PFSK-1 (cell line): ENCODE measurements at regions not wholly inside any gene's neighbourhood (a gene's known extent, or its start where the extent isn't known, plus 50 kb on each side); places are given as distances from the start of the nearest gene placed in this dataset.

Experiments
- FOXP2 ChIP-seq: optimal IDR thresholded peaks from 2 replicates; pipeline ENCODE3; 2011; ENCODE audit warnings: borderline replicate concordance, control low read depth, inconsistent platforms; ENCODE audit not compliant: insufficient read depth; ENCODE audit errors: extremely low read length, extremely low read depth
- POLR2AphosphoS5 ChIP-seq: IDR thresholded peaks from 2 replicates; pipeline ENCODE4 v1.6.1; 2012; ENCODE audit warnings: low read depth, mild to moderate bottlenecking, control low read depth, low read length, moderate library complexity
- REST ChIP-seq, 2 experiments: IDR thresholded peaks; 2 replicates each; pipeline versions ENCODE4 v1.6.1 to v1.8.0; 2011 to 2012; ENCODE audit warnings: low read depth in 2 of 2, low read length in 2 of 2, control low read depth in 1 of 2, inconsistent platforms in 1 of 2, mild to moderate bottlenecking in 1 of 2, moderate library complexity in 1 of 2; ENCODE audit not compliant: insufficient read depth in 1 of 2
- SIN3A ChIP-seq: IDR thresholded peaks from 2 replicates; pipeline ENCODE4 v1.6.1; 2012; ENCODE audit warnings: mild to moderate bottlenecking, low read length, moderate library complexity, borderline replicate concordance; ENCODE audit not compliant: insufficient read depth
- TAF1 ChIP-seq: IDR thresholded peaks from 2 replicates; pipeline ENCODE4 v1.6.1; 2012; ENCODE audit warnings: low read length, control low read depth, borderline replicate concordance; ENCODE audit not compliant: insufficient read depth

GRCh38 chr12:105454688-105455087 lies 124.2 kb downstream of the C12orf75 start:
- no peak for TF ChIP-seq SIN3A
- TF ChIP-seq TAF1 = no peak
- TF ChIP-seq FOXP2 = no peak
- TF ChIP-seq REST (IDR thresholded peaks at IDR 0.05; ENCODE audit: insufficient read depth in 1 of 2, low read depth in 2 of 2, low read length in 2 of 2) = no peak
- no peak for TF ChIP-seq POLR2AphosphoS5

GRCh38 chr12:105455261-105455660 lies 124.8 kb downstream of the C12orf75 start:
- TF ChIP-seq REST (IDR thresholded peaks at IDR 0.05; ENCODE audit: insufficient read depth in 1 of 2, low read depth in 2 of 2, low read length in 2 of 2) (no peak), SIN3A (no peak), FOXP2 (no peak), TAF1 (no peak), POLR2AphosphoS5 (no peak)

- TF ChIP-seq SIN3A (no peak), POLR2AphosphoS5 (no peak), REST (IDR thresholded peaks at IDR 0.05; ENCODE audit: insufficient read depth in 1 of 2, low read depth in 2 of 2, low read length in 2 of 2) (no peak), FOXP2 (no peak), TAF1 (no peak)
Observed at GRCh38 chr12:105457026-105457425, 126.5 kb downstream of the C12orf75 start.

- no peak for TF ChIP-seq FOXP2
- TF ChIP-seq REST (IDR thresholded peaks at IDR 0.05; ENCODE audit: insufficient read depth in 1 of 2, low read depth in 2 of 2, low read length in 2 of 2) = no peak
- TF ChIP-seq POLR2AphosphoS5 = no peak
- TF ChIP-seq TAF1 = no peak
- no peak for TF ChIP-seq SIN3A
Observed at GRCh38 chr12:105459760-105460330, 129.4 kb downstream of the C12orf75 start.
